GM23338 (cell line): ENCODE measurements at regions not wholly inside any gene's neighbourhood (a gene's known extent, or its start where the extent isn't known, plus 50 kb on each side); places are given as distances from the start of the nearest gene placed in this dataset.

Source experiments
- ATAC-seq: fragments of 200-7000 bp; cut with Tn5 transposase; 3 replicates; pipeline ENCODE4 v1.9.1; 2020
- DNase-seq: peaks from one replicate; pipeline ENCODE4 v3.0.0-alpha.2; 2015; ENCODE audit warnings: low spot score
- H2AFZ ChIP-seq: fragments of 200-600 bp; sonication (generic); 2 replicates; pipeline ENCODE4 v1.8.0; 2016; ENCODE audit warnings: antibody characterized with exemption, mild to moderate bottlenecking, moderate library complexity
- H3F3A ChIP-seq: fragments of 200-600 bp; sonication (generic); replicated peaks from 2 replicates; pipeline ENCODE4 v1.8.0; 2017; ENCODE audit warnings: antibody characterized with exemption, mixed run types, low read depth
- H3K27ac ChIP-seq: fragments of 200-600 bp; sonication (generic); 2 replicates; pipeline ENCODE4 v1.6.1; 2016; ENCODE audit warnings: low read depth
- H3K27me3 ChIP-seq: fragments of 200-600 bp; sonication (generic); 2 replicates; pipeline ENCODE4 v1.8.0; 2016; ENCODE audit warnings: mild to moderate bottlenecking, mixed run types, moderate library complexity; ENCODE audit not compliant: insufficient read depth
- H3K36me3 ChIP-seq: fragments of 200-600 bp; sonication (generic); 2 replicates; pipeline ENCODE4 v1.8.0; 2016; ENCODE audit warnings: mild to moderate bottlenecking; ENCODE audit not compliant: insufficient read depth
- H3K4me1 ChIP-seq: fragments of 200-600 bp; sonication (generic); 2 replicates; pipeline ENCODE4 v1.8.0; 2016; ENCODE audit warnings: mild to moderate bottlenecking, moderate library complexity; ENCODE audit not compliant: insufficient read depth
- H3K4me2 ChIP-seq: fragments of 200-600 bp; sonication (generic); 2 replicates; pipeline ENCODE4 v1.7.1; 2017; ENCODE audit warnings: mixed run types
- H3K4me3 ChIP-seq: fragments of 200-600 bp; sonication (generic); 2 replicates; pipeline ENCODE4 v1.6.1; 2016; ENCODE audit warnings: mixed run types
- H3K79me2 ChIP-seq: fragments of 200-600 bp; sonication (generic); replicated peaks from 2 replicates; pipeline ENCODE4 v1.8.0; 2017; ENCODE audit warnings: mild to moderate bottlenecking; ENCODE audit not compliant: insufficient read depth
- H3K9me2 ChIP-seq: fragments of 200-600 bp; sonication (generic); 2 replicates; pipeline ENCODE4 v1.8.0; 2017; ENCODE audit not compliant: insufficient read depth
- H4K20me1 ChIP-seq: fragments of 200-600 bp; sonication (generic); replicated peaks from 2 replicates; pipeline ENCODE4 v1.8.0; 2017; ENCODE audit warnings: mild to moderate bottlenecking; ENCODE audit not compliant: insufficient read depth
- H3K27ac Mint-ChIP-seq: 2 replicates; pipeline ENCODE4 v1.8.0; 2020; ENCODE audit warnings: inconsistent platforms, mild to moderate bottlenecking, moderate library complexity, mixed read lengths
- H3K27me3 Mint-ChIP-seq: 3 replicates; pipeline ENCODE4 v1.8.0; 2022; ENCODE audit warnings: low read depth, mild to moderate bottlenecking, moderate library complexity, mixed read lengths, inconsistent platforms; ENCODE audit not compliant: insufficient read depth, poor library complexity
- H3K36me3 Mint-ChIP-seq: 3 replicates; pipeline ENCODE4 v1.8.0; 2021; ENCODE audit warnings: low read depth, mild to moderate bottlenecking, inconsistent platforms, moderate library complexity, mixed read lengths
- H3K4me1 Mint-ChIP-seq: 3 replicates; pipeline ENCODE4 v1.8.0; 2020; ENCODE audit warnings: mild to moderate bottlenecking, inconsistent platforms, mixed read lengths
- H3K4me3 Mint-ChIP-seq: 3 replicates; pipeline ENCODE4 v1.8.0; 2021; ENCODE audit warnings: moderate library complexity, mild to moderate bottlenecking, inconsistent platforms, mixed read lengths
- H3K9me3 Mint-ChIP-seq: 3 replicates; pipeline ENCODE4 v1.8.0; 2020; ENCODE audit warnings: moderate library complexity, mild to moderate bottlenecking, inconsistent platforms, mixed read lengths
- CREB1 ChIP-seq: fragments of 250-450 bp; sonication (Bioruptor Pico); IDR thresholded peaks from 2 replicates; pipeline ENCODE4 v1.5.0; 2020; ENCODE audit warnings: low read depth, mild to moderate bottlenecking, moderate library complexity
- EZH2 ChIP-seq: fragments of 200-600 bp; sonication (generic); IDR thresholded peaks from one replicate; pipeline ENCODE4 v1.8.0; 2017; ENCODE audit warnings: antibody characterized with exemption, mild to moderate bottlenecking, low read depth; ENCODE audit not compliant: unreplicated experiment
- EZH2phosphoT487 ChIP-seq: fragments of 200-600 bp; sonication (generic); IDR thresholded peaks from one replicate; pipeline ENCODE4 v1.8.1; 2018; ENCODE audit warnings: antibody characterized with exemption; ENCODE audit not compliant: unreplicated experiment
- JUNB ChIP-seq: IDR thresholded peaks from one replicate; pipeline ENCODE4 v1.6.1; 2016; ENCODE audit warnings: antibody characterized with exemption; ENCODE audit not compliant: unreplicated experiment
- NANOG ChIP-seq: IDR thresholded peaks from 2 replicates; pipeline ENCODE4 v1.6.1; 2016; ENCODE audit warnings: antibody characterized with exemption, borderline replicate concordance
- POLR2AphosphoS5 ChIP-seq: IDR thresholded peaks from 2 replicates; pipeline ENCODE4 v1.6.1; 2016; ENCODE audit warnings: antibody characterized with exemption, low read depth
- STAT1 ChIP-seq: IDR thresholded peaks from one replicate; pipeline ENCODE4 v1.6.1; 2016; ENCODE audit warnings: antibody characterized with exemption; ENCODE audit not compliant: unreplicated experiment
- ZNF114 ChIP-seq: fragments of 250-450 bp; sonication (Bioruptor Pico); IDR thresholded peaks from 2 replicates; pipeline ENCODE4 v1.5.0; 2020; ENCODE audit warnings: mild to moderate bottlenecking, moderate library complexity
- ZNF331 ChIP-seq: fragments of 250-450 bp; sonication (Bioruptor Pico); IDR thresholded peaks from 2 replicates; pipeline ENCODE4 v1.5.0; 2020; ENCODE audit warnings: low read depth, mild to moderate bottlenecking, moderate library complexity
- ZNF462 ChIP-seq: fragments of 250-450 bp; sonication (Bioruptor Pico); IDR thresholded peaks from 2 replicates; pipeline ENCODE4 v1.5.0; 2020; ENCODE audit warnings: mild to moderate bottlenecking, moderate library complexity
- TF ChIP-seq, protein P1 (sequence below): IDR thresholded peaks from 2 replicates; pipeline ENCODE4 v1.6.1; 2016; ENCODE audit warnings: antibody characterized with exemption
- TF ChIP-seq, protein P2 (sequence below), 2 experiments: fragments of 200-600 bp in 1 of 2; sonication (generic) in 1 of 2; conservative IDR thresholded peaks; 2 replicates each; pipeline versions ENCODE4 v1.5.1 to v1.6.1; 2016 to 2017; ENCODE audit warnings: antibody characterized with exemption in 2 of 2, low read depth in 2 of 2, mild to moderate bottlenecking in 2 of 2, moderate library complexity in 1 of 2

- Histone ChIP-seq H3K79me2 (no peaks in the 10 kb centered on the region), H3K4me3 (no peak overlapping the region), H3F3A (no peaks in the 10 kb centered on the region), H3K9me2 (0 out of 2 replicates have a peak, but pooled peaks cover 4% of the 10 kb centered on the region), H3K36me3 (no peaks in the 10 kb centered on the region), H3K27ac (no peak overlapping the region), H3K4me2 (no peak overlapping the region), H4K20me1 (no peaks in the 10 kb centered on the region), H2AFZ (no peak overlapping the region), H3K27me3 (0 out of 2 replicates have a peak, but pooled peaks cover 9% of the 10 kb centered on the region), H3K4me1 (no peaks in the 10 kb centered on the region)
- H3K4me3 Mint-ChIP-seq = no peak overlapping the region
- peaks cover 3% of the 10 kb centered on the region for H3K27me3 Mint-ChIP-seq
- no peaks in the 10 kb centered on the region; the same call in 2 of the 3 replicates for H3K9me3 Mint-ChIP-seq
- no peaks in the 10 kb centered on the region for H3K36me3 Mint-ChIP-seq
- H3K27ac Mint-ChIP-seq = no peak overlapping the region
- no peak for TF ChIP-seq STAT1
- H3K4me1 Mint-ChIP-seq = peaks cover 2% of the 10 kb centered on the region
- ATAC-seq (no peak), DNase-seq (no peak)
These were observed 141.8 kb upstream of the KCNG1 start for GRCh38 chr20:51164731-51165130.

GRCh38 chr20:51163996-51164600 is 141.2 kb upstream of the KCNG1 start:
- Histone ChIP-seq H2AFZ (no peak overlapping the region), H3K79me2 (no peaks in the 10 kb centered on the region), H3K27ac (no peak overlapping the region), H3K36me3 (no peaks in the 10 kb centered on the region), H3K4me2 (no peak overlapping the region), H3K9me2 (0 out of 2 replicates have a peak, but pooled peaks cover 4% of the 10 kb centered on the region), H3K4me3 (no peak overlapping the region), H3K27me3 (0 out of 2 replicates have a peak, but pooled peaks cover 6% of the 10 kb centered on the region), H4K20me1 (no peaks in the 10 kb centered on the region), H3F3A (no peaks in the 10 kb centered on the region), H3K4me1 (no peaks in the 10 kb centered on the region)
- Mint-ChIP-seq H3K27me3 (peaks cover 3% of the 10 kb centered on the region), H3K4me1 (no peaks in the 10 kb centered on the region; the same call in 2 of the 3 replicates), H3K4me3 (no peak overlapping the region), H3K27ac (no peak overlapping the region), H3K36me3 (no peaks in the 10 kb centered on the region), H3K9me3 (no peaks in the 10 kb centered on the region; the same call in 2 of the 3 replicates)
- DNase-seq (no peak), ATAC-seq (no peak)
- TF ChIP-seq STAT1 = no peak
- no peak for TF ChIP-seq CREB1 (CRISPR knock-in tag)
- TF ChIP-seq, protein P1, sequence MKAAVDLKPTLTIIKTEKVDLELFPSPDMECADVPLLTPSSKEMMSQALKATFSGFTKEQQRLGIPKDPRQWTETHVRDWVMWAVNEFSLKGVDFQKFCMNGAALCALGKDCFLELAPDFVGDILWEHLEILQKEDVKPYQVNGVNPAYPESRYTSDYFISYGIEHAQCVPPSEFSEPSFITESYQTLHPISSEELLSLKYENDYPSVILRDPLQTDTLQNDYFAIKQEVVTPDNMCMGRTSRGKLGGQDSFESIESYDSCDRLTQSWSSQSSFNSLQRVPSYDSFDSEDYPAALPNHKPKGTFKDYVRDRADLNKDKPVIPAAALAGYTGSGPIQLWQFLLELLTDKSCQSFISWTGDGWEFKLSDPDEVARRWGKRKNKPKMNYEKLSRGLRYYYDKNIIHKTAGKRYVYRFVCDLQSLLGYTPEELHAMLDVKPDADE = no peak
- no peak for TF ChIP-seq NANOG
- no peak for TF ChIP-seq JUNB
- no peak for TF ChIP-seq ZNF331 (CRISPR knock-in tag)
- no peak for TF ChIP-seq POLR2AphosphoS5
- no peak for TF ChIP-seq ZNF114 (CRISPR knock-in tag)
- no peak for TF ChIP-seq ZNF462 (CRISPR knock-in tag)
- TF ChIP-seq, protein P2, sequence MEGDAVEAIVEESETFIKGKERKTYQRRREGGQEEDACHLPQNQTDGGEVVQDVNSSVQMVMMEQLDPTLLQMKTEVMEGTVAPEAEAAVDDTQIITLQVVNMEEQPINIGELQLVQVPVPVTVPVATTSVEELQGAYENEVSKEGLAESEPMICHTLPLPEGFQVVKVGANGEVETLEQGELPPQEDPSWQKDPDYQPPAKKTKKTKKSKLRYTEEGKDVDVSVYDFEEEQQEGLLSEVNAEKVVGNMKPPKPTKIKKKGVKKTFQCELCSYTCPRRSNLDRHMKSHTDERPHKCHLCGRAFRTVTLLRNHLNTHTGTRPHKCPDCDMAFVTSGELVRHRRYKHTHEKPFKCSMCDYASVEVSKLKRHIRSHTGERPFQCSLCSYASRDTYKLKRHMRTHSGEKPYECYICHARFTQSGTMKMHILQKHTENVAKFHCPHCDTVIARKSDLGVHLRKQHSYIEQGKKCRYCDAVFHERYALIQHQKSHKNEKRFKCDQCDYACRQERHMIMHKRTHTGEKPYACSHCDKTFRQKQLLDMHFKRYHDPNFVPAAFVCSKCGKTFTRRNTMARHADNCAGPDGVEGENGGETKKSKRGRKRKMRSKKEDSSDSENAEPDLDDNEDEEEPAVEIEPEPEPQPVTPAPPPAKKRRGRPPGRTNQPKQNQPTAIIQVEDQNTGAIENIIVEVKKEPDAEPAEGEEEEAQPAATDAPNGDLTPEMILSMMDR (conservative IDR thresholded peaks at IDR 0.05; ENCODE audit: low read depth in 2 of 2) = no peak
- no peak for TF ChIP-seq EZH2
- no peak for TF ChIP-seq EZH2phosphoT487
